K562 (cell line): ENCODE measurements at regions not wholly inside any gene's neighbourhood (a gene's known extent, or its start where the extent isn't known, plus 50 kb on each side); places are given as distances from the start of the nearest gene placed in this dataset.

ENCODE experiments used
- ATAC-seq: fragments of 200-7000 bp; cut with Tn5 transposase; 3 replicates; pipeline ENCODE4 v1.9.1; 2020; ENCODE audit warnings: moderate library complexity
- BruUV-seq: library from RNA; stranded (reverse); fragments of 400-500 nt; replicated peaks from 2 replicates; lab custom pipeline; 2021; lab: Mats Ljungman, UMichigan
- CTCF ChIA-PET: fragments of 300-600 bp; formaldehyde crosslinking; extraction: SDS; loops from one replicate; lab custom pipeline; 2021; ENCODE audit warnings: low intra/inter-chr PET ratio; lab: Yijun Ruan, JAX
- POLR2A ChIA-PET: fragments of 300-600, 350-650 bp; sonication (Branson Sonifier 250); formaldehyde crosslinking; extraction: SDS; loops from one replicate; lab custom pipeline; 2021; ENCODE audit warnings: antibody characterized with exemption, inconsistent platforms; lab: Yijun Ruan, JAX
- DNase-seq, 4 experiments: peaks; one replicate each; pipeline versions ENCODE4 v3.0.0 to v3.0.0-alpha.2; 2011 to 2018; ENCODE audit warnings: low spot score in 3 of 4, mixed read lengths in 3 of 4; ENCODE audit errors: extremely low read depth in 1 of 4
- FAIRE-seq: peaks from 2 replicates; lab custom pipeline; 2011; peaks lifted over from hg19 to GRCh38; lab: Jason Lieb, UNC
- H2AFZ ChIP-seq: 2 replicates; pipeline ENCODE4 v1.6.0; 2011; ENCODE audit warnings: low read depth, low read length, control low read depth, inconsistent platforms
- H3K27ac ChIP-seq: fragments of 200-600 bp; 3 replicates; pipeline ENCODE4 v1.8.0; 2011; ENCODE audit warnings: low read depth, mild to moderate bottlenecking, control low read depth, inconsistent platforms, low read length, moderate library complexity, mixed read lengths; ENCODE audit errors: extremely low read depth
- H3K27me3 ChIP-seq, 2 experiments: fragments of 300-600 bp in 1 of 2; 2 replicates in 1 of 2; 3 replicates in 1 of 2; pipeline versions ENCODE4 v1.6.0 to v1.8.0; 2011; ENCODE audit warnings: inconsistent platforms in 2 of 2, low read length in 2 of 2, mild to moderate bottlenecking in 1 of 2, mixed read lengths in 1 of 2, moderate library complexity in 1 of 2; ENCODE audit not compliant: control insufficient read depth in 2 of 2, insufficient read depth in 2 of 2
- H3K36me3 ChIP-seq: fragments of 300-600 bp; 3 replicates; pipeline ENCODE4 v1.8.0; 2011; ENCODE audit warnings: mild to moderate bottlenecking, low read length, inconsistent platforms; ENCODE audit not compliant: control insufficient read depth, insufficient read depth
- H3K4me1 ChIP-seq, 2 experiments: fragments of 200-600 bp in 1 of 2; replicated peaks in 1 of 2; 2 replicates in 1 of 2; 3 replicates in 1 of 2; pipeline versions ENCODE4 v1.5.1 to v1.8.0; 2011; ENCODE audit warnings: inconsistent platforms in 2 of 2, low read length in 2 of 2, mild to moderate bottlenecking in 1 of 2, mixed read lengths in 1 of 2, moderate library complexity in 1 of 2; ENCODE audit not compliant: control insufficient read depth in 2 of 2, insufficient read depth in 2 of 2
- H3K4me2 ChIP-seq: 2 replicates; pipeline ENCODE4 v1.6.1; 2011; ENCODE audit warnings: low read length, control low read depth, inconsistent platforms, mixed read lengths; ENCODE audit not compliant: insufficient read depth
- H3K4me3 ChIP-seq: fragments of 200-600 bp; sonication (generic), shearing (Covaris generic); 2 replicates; pipeline ENCODE4 v1.5.1; 2016; ENCODE audit warnings: control low read depth, inconsistent platforms
- H3K79me2 ChIP-seq: fragments of 200-600 bp; 3 replicates; pipeline ENCODE4 v1.8.0; 2011; ENCODE audit warnings: low read length, inconsistent platforms; ENCODE audit not compliant: control insufficient read depth, insufficient read depth
- H3K9ac ChIP-seq, 2 experiments: 2 replicates each; pipeline versions ENCODE4 v1.6.0 to v1.6.1; 2011; ENCODE audit warnings: low read depth in 2 of 2, low read length in 2 of 2, control low read depth in 1 of 2, inconsistent platforms in 1 of 2, mild to moderate bottlenecking in 1 of 2, mixed read lengths in 1 of 2; ENCODE audit not compliant: insufficient read depth in 1 of 2
- H3K9me1 ChIP-seq: one replicate; pipeline ENCODE4 v1.6.0; 2011; ENCODE audit warnings: inconsistent platforms, mild to moderate bottlenecking, low read length, moderate library complexity; ENCODE audit not compliant: control insufficient read depth, insufficient read depth
- H3K9me3 ChIP-seq: replicated peaks from 2 replicates; pipeline ENCODE4 v1.5.1; 2011; ENCODE audit warnings: low read depth, low read length, inconsistent platforms; ENCODE audit not compliant: control insufficient read depth, insufficient read depth
- H4K20me1 ChIP-seq: replicated peaks from 2 replicates; pipeline ENCODE4 v1.6.1; 2011; ENCODE audit warnings: low read length, inconsistent platforms, mixed read lengths; ENCODE audit not compliant: control insufficient read depth, insufficient read depth
- CUX1 ChIP-seq: fragments of 200-800 bp; sonication (Bioruptor generic); IDR thresholded peaks from 2 replicates; pipeline ENCODE4 v1.6.1; 2016; ENCODE audit warnings: missing genetic modification characterization, missing compliant biosample characterization
- DACH1 ChIP-seq: fragments of 450-650 bp; IDR thresholded peaks from 2 replicates; pipeline ENCODE4 v1.6.1; 2018; ENCODE audit not compliant: partially characterized antibody
- ETV1 ChIP-seq: fragments of 450-650 bp; conservative IDR thresholded peaks from 2 replicates; pipeline ENCODE4 v1.6.1; 2016; ENCODE audit warnings: missing genetic modification characterization, control low read depth, low read depth, missing compliant biosample characterization
- MCM5 ChIP-seq: fragments of 450-650 bp; IDR thresholded peaks from 2 replicates; pipeline ENCODE4 v1.6.1; 2016; ENCODE audit warnings: low read depth
- NFRKB ChIP-seq: fragments of 450-650 bp; IDR thresholded peaks from 2 replicates; pipeline ENCODE4 v1.6.1; 2016; ENCODE audit warnings: low read depth
- NKRF ChIP-seq: fragments of 450-650 bp; IDR thresholded peaks from 2 replicates; pipeline ENCODE4 v1.6.1; 2016; ENCODE audit warnings: borderline replicate concordance
- NONO ChIP-seq, 2 experiments: fragments of 200-400 bp in 1 of 2; fragments of 450-650 bp in 1 of 2; formaldehyde crosslinking in 1 of 2; IDR thresholded peaks; 2 replicates each; pipeline ENCODE4 v1.6.1; 2017; ENCODE audit warnings: low read depth in 2 of 2, mild to moderate bottlenecking in 2 of 2, moderate library complexity in 2 of 2, low read length in 1 of 2
- POLR2G ChIP-seq: fragments of 200-400 bp; formaldehyde crosslinking; IDR thresholded peaks from 2 replicates; pipeline ENCODE4 v1.6.1; 2017; ENCODE audit warnings: low read depth, mild to moderate bottlenecking, antibody characterized with exemption, low read length, moderate library complexity
- PRMT5 ChIP-seq: sonication (generic); formaldehyde crosslinking; IDR thresholded peaks from 2 replicates; pipeline ENCODE4 v1.5.0; 2020; ENCODE audit warnings: missing genetic modification reagents
- RAD51 ChIP-seq: fragments of 450-650 bp; IDR thresholded peaks from 2 replicates; pipeline ENCODE4 v1.7.1; 2016; ENCODE audit warnings: low read depth, mild to moderate bottlenecking, borderline replicate concordance
- RNF2 ChIP-seq: sonication (generic); IDR thresholded peaks from 2 replicates; pipeline ENCODE4 v1.6.1; 2016
- XRCC3 ChIP-seq: fragments of 450-650 bp; IDR thresholded peaks from 2 replicates; pipeline ENCODE4 v1.6.1; 2017; ENCODE audit warnings: mild to moderate bottlenecking, moderate library complexity
- ZKSCAN1 ChIP-seq: fragments of 150-350 bp; IDR thresholded peaks from 2 replicates; pipeline ENCODE4 v1.6.1; 2016; ENCODE audit warnings: low read depth, low read length
- ZNF639 ChIP-seq, 2 experiments: fragments of 200-800 bp in 1 of 2; sonication (Bioruptor generic) in 1 of 2; sonication (generic) in 1 of 2; formaldehyde crosslinking in 1 of 2; IDR thresholded peaks in 1 of 2; conservative IDR thresholded peaks in 1 of 2; 2 replicates each; pipeline versions ENCODE4 v1.5.0 to v1.6.1; 2016 to 2020; ENCODE audit warnings: missing compliant biosample characterization in 1 of 2, missing genetic modification characterization in 1 of 2, missing genetic modification reagents in 1 of 2
- WGBS: fragments of 100-300 bp; shearing (Covaris generic); methylation state at CpG from one replicate; pipeline ENCODE4 v1.1.6; 2016; ENCODE audit warnings: low coverage, mixed read lengths; ENCODE audit not compliant: insufficient coverage; ENCODE audit errors: missing lambda C conversion rate; 5-methylcytosine and 5-hydroxymethylcytosine counted together
- in situ Hi-C: fragments of 300-500 bp; cut with MboI; formaldehyde crosslinking; loops from 4 replicates; pipeline ENCODE4 v1.15.0; 2018; ENCODE audit warnings: inconsistent platforms, mixed read lengths
- intact Hi-C: fragments of 100-400 bp; cut with micrococcal nuclease; formaldehyde crosslinking; loops from 2 replicates; pipeline ENCODE4 v1.14.2; 2022

- Histone ChIP-seq H3K4me1 (no peaks in the 10 kb centered on the region), H3K27me3 (no peaks in the 10 kb centered on the region), H3K9me3 (no peaks in the 10 kb centered on the region), H3K79me2 (no peaks in the 10 kb centered on the region), H3K4me2 (no peak overlapping the region), H3K9me1 (no peaks in the 10 kb centered on the region), H4K20me1 (no peaks in the 10 kb centered on the region), H3K36me3 (no peaks in the 10 kb centered on the region), H2AFZ (no peak overlapping the region), H3K27ac (no peak overlapping the region), H3K9ac (no peak overlapping the region), H3K4me3 (no peak overlapping the region)
- intact Hi-C loops = no loop called here
- ATAC-seq (no peak), FAIRE-seq (no peak), DNase-seq (no peak)
- WGBS = 18% methylated on average over 4 of the region's 4 CpGs
- in situ Hi-C loops = no loop called here
- no TSS peak for BruUV-seq
- ChIA-PET CTCF (no interaction called here), POLR2A (no interaction called here)
- TF ChIP-seq NFRKB (no peak), DACH1 (no peak), MCM5 (no peak), RAD51 (no peak), POLR2G (no peak), ZKSCAN1 (no peak), ZNF639 (CRISPR knock-in tag; conservative IDR thresholded peaks at IDR 0.05 in 1 of 2, IDR thresholded peaks at IDR 0.05 in 1 of 2) (no peak), ETV1 (no peak), NKRF (no peak), PRMT5 (CRISPR knock-in tag) (no peak), XRCC3 (no peak), CUX1 (no peak), NONO (IDR thresholded peaks at IDR 0.05; ENCODE audit: low read depth in 2 of 2, low read length in 1 of 2) (no peak), RNF2 (no peak)
Measured at GRCh38 chr13:33970746-33971561, 153.0 kb downstream of the RFC3 start.
